ENCODE measurements at regions not wholly inside any gene's neighbourhood (a gene's known extent, or its start where the extent isn't known, plus 50 kb on each side); places are given as distances from the start of the nearest gene placed in this dataset.

DNA sequence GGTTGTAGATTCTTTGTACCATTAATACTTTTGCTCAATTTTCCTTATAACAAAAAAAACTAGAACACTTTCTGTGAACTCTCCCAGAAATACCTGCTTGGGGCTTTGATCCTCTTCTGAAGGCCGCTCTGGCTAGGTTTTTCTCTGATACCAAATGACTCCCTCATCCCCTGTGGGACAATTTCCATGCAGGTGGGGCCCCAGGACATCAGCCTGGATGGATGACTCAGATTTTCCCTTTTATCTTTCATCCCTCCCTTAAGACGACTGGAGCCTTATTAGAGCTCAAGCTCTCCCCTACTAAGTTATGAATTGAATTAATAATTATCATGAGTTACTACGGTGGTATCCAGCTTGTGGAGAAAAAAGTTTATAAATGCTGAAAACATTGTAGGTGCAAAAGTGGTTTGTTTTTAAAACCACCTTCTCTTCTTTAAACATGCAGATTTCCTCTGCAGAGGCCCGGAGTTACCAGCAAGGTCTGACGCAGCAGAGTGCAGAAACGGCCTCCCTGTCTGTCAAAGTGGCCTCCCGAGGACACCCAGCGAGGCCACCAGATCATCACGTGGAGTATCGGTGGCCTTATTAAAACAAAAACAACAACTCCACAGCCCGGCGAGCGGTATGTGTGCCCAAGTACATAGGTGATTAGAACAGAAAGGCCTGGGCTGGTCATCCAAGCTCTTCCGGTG lies 50.8 kb upstream of the IRX4 start:
- Histone ChIP-seq H3K27me3 (ENCODE audit: low read depth) (peaks cover 34% of the 10 kb centered on the region), H3K4me3 (no peak overlapping the region), H3K4me1 (peaks cover 14% of the 10 kb centered on the region), H3K36me3 (peaks cover 4% of the 10 kb centered on the region), H3K27ac (replicated peaks) (no peak overlapping the region), H3K9me3 (replicated peaks) (no peaks in the 10 kb centered on the region)
- no peak for DNase-seq
- intact Hi-C loops (cut with micrococcal nuclease) = no loop called here
- TF ChIP-seq, protein P1, sequence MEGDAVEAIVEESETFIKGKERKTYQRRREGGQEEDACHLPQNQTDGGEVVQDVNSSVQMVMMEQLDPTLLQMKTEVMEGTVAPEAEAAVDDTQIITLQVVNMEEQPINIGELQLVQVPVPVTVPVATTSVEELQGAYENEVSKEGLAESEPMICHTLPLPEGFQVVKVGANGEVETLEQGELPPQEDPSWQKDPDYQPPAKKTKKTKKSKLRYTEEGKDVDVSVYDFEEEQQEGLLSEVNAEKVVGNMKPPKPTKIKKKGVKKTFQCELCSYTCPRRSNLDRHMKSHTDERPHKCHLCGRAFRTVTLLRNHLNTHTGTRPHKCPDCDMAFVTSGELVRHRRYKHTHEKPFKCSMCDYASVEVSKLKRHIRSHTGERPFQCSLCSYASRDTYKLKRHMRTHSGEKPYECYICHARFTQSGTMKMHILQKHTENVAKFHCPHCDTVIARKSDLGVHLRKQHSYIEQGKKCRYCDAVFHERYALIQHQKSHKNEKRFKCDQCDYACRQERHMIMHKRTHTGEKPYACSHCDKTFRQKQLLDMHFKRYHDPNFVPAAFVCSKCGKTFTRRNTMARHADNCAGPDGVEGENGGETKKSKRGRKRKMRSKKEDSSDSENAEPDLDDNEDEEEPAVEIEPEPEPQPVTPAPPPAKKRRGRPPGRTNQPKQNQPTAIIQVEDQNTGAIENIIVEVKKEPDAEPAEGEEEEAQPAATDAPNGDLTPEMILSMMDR (IDR thresholded peaks at IDR 0.05; ENCODE audit: borderline replicate concordance) = no peak

Measured in left ventricle myocardium inferior (tissue), 1 donor.